HUES64 (cell line): ENCODE measurements at regions not wholly inside any gene's neighbourhood (a gene's known extent, or its start where the extent isn't known, plus 50 kb on each side); places are given as distances from the start of the nearest gene placed in this dataset.
A peak's percentile ranks its signal among the peaks of the same experiment; 100 is the strongest.
"Not testable (repeated sequence)": the region's sequence is repeated elsewhere in the genome, so short reads cannot be mapped to it uniquely, and the experiment has no call there.

Experiments used
- H3K27ac ChIP-seq: 2 replicates; pipeline ENCODE4 v1.7.0; 2013; ENCODE audit warnings: low read depth, low read length, inconsistent platforms
- H3K27me3 ChIP-seq: 2 replicates; pipeline ENCODE4 v1.6.1; 2013; ENCODE audit warnings: mild to moderate bottlenecking, low read length; ENCODE audit not compliant: insufficient read depth
- H3K36me3 ChIP-seq: 2 replicates; pipeline ENCODE4 v1.6.1; 2013; ENCODE audit warnings: mild to moderate bottlenecking, low read length; ENCODE audit not compliant: insufficient read depth
- H3K4me1 ChIP-seq: 2 replicates; pipeline ENCODE4 v1.6.1; 2013; ENCODE audit warnings: mild to moderate bottlenecking, low read length, moderate library complexity; ENCODE audit not compliant: insufficient read depth
- H3K4me3 ChIP-seq: 2 replicates; pipeline ENCODE4 v1.5.1; 2013; ENCODE audit warnings: mild to moderate bottlenecking, low read length, moderate library complexity
- H3K9ac ChIP-seq: 2 replicates; pipeline ENCODE4 v1.6.1; 2013; ENCODE audit warnings: mild to moderate bottlenecking, low read depth, low read length
- H3K9me3 ChIP-seq: 2 replicates; pipeline ENCODE4 v1.6.1; 2013; ENCODE audit warnings: low read depth, low read length; ENCODE audit not compliant: insufficient read depth
- WGBS: fragments of 150-250, 120-280 bp; methylation state at CpG from one replicate; pipeline ENCODE4 v1.1.7; 2013; ENCODE audit warnings: missing lambda C conversion rate; 5-methylcytosine and 5-hydroxymethylcytosine counted together

- WGBS, result 85% methylated on average over 2 of the region's 2 CpGs
Measured at GRCh38 chr1:148285946-148286345, 133.9 kb upstream of the NBPF11 start.

GRCh38 chr1:148280831-148281572 lies 128.9 kb upstream of the NBPF11 start:
- H3K27ac ChIP-seq, H3K9me3 ChIP-seq, H3K27me3 ChIP-seq, H3K4me1 ChIP-seq, H3K36me3 ChIP-seq: not testable (repeated sequence)
- Histone ChIP-seq H3K4me3 (peak overlapping the region; percentile 78), H3K9ac (peak overlapping the region; percentile 57; the same call in 1 of the 2 replicates)
- WGBS, result no CpG with 5 or more reads among the region's 50 CpGs

More at GRCh38 chr1:148285946-148286345, 133.9 kb upstream of the NBPF11 start:
- not testable (repeated sequence) for H3K36me3 ChIP-seq, H3K9ac ChIP-seq, H3K4me3 ChIP-seq, H3K27me3 ChIP-seq, H3K9me3 ChIP-seq, H3K4me1 ChIP-seq, H3K27ac ChIP-seq

- H3K9me3 ChIP-seq, H3K4me3 ChIP-seq, H3K36me3 ChIP-seq, H3K9ac ChIP-seq, H3K4me1 ChIP-seq, H3K27me3 ChIP-seq, H3K27ac ChIP-seq: not testable (repeated sequence)
- 90% methylated on average over 3 of the region's 5 CpGs for WGBS
Measured at GRCh38 chr1:148279002-148279542, 127.0 kb upstream of the NBPF11 start.

GRCh38 chr1:148277865-148278279 lies 125.8 kb upstream of the NBPF11 start:
- not testable (repeated sequence) for H3K9ac ChIP-seq, H3K36me3 ChIP-seq, H3K4me3 ChIP-seq, H3K4me1 ChIP-seq, H3K27me3 ChIP-seq, H3K9me3 ChIP-seq, H3K27ac ChIP-seq
- 51% methylated on average over 2 of the region's 2 CpGs for WGBS

GRCh38 chr1:148267066-148267465 lies 115.0 kb upstream of the NBPF11 start:
- H3K27ac ChIP-seq, H3K4me1 ChIP-seq, H3K9me3 ChIP-seq, H3K9ac ChIP-seq, H3K4me3 ChIP-seq, H3K36me3 ChIP-seq, H3K27me3 ChIP-seq: not testable (repeated sequence)
- WGBS, result 79% methylated on average over 2 of the region's 2 CpGs

GRCh38 chr1:148264374-148265276 lies 112.5 kb upstream of the NBPF11 start:
- Histone ChIP-seq H3K4me3 (peak overlapping the region; percentile 59), H3K9ac (peak overlapping the region; percentile 66)

GRCh38 chr1:148263906-148264255 lies 111.8 kb upstream of the NBPF11 start:
- no peaks in the 10 kb centered on the region for H3K9me3 ChIP-seq
- peak overlapping the region; percentile 59 for H3K4me3 ChIP-seq
- H3K27ac ChIP-seq, result peak overlapping the region; percentile 74; the same call in 1 of the 2 replicates
- peak overlapping the region; percentile 66 for H3K9ac ChIP-seq
- no peaks in the 10 kb centered on the region for H3K27me3 ChIP-seq
- H3K36me3 ChIP-seq, result no peaks in the 10 kb centered on the region
- under 1% methylated on average over 17 of the region's 17 CpGs for WGBS
- no peaks in the 10 kb centered on the region for H3K4me1 ChIP-seq

More at GRCh38 chr1:148264374-148265276, 112.5 kb upstream of the NBPF11 start:
- Histone ChIP-seq H3K27ac (peak overlapping the region; percentile 74; the same call in 1 of the 2 replicates), H3K36me3 (no peaks in the 10 kb centered on the region), H3K27me3 (no peaks in the 10 kb centered on the region), H3K9me3 (no peaks in the 10 kb centered on the region), H3K4me1 (no peaks in the 10 kb centered on the region)
- 2% methylated on average over 27 of the region's 29 CpGs for WGBS

GRCh38 chr1:148263128-148263905 lies 111.2 kb upstream of the NBPF11 start:
- Histone ChIP-seq H3K9ac (peak overlapping the region; percentile 98), H3K27ac (peak overlapping the region; percentile 96), H3K36me3 (no peaks in the 10 kb centered on the region), H3K9me3 (no peaks in the 10 kb centered on the region), H3K4me1 (no peaks in the 10 kb centered on the region), H3K4me3 (peak overlapping the region; percentile 59), H3K27me3 (no peaks in the 10 kb centered on the region)
- 1% methylated on average over 43 of the region's 43 CpGs for WGBS

- WGBS, result 96% methylated on average over 2 of the region's 3 CpGs
- H3K4me3 ChIP-seq, H3K4me1 ChIP-seq, H3K27me3 ChIP-seq, H3K36me3 ChIP-seq, H3K9me3 ChIP-seq, H3K9ac ChIP-seq, H3K27ac ChIP-seq: not testable (repeated sequence)
Measured at GRCh38 chr1:148261684-148262083, 109.6 kb upstream of the NBPF11 start.

- not testable (repeated sequence) for H3K9me3 ChIP-seq, H3K27ac ChIP-seq, H3K9ac ChIP-seq, H3K36me3 ChIP-seq, H3K4me1 ChIP-seq, H3K4me3 ChIP-seq, H3K27me3 ChIP-seq
- WGBS, result 87% methylated on average over 4 of the region's 4 CpGs
Measured at GRCh38 chr1:148257886-148258285, 105.8 kb upstream of the NBPF11 start.
